Activated CD4-positive, alpha-beta T cell treated with anti-CD3 and anti-CD28 coated beads, Interleukin-2, amount 50 U/mL, for 16 hours (primary cell): ENCODE measurements at regions not wholly inside any gene's neighbourhood (a gene's known extent, or its start where the extent isn't known, plus 50 kb on each side); places are given as distances from the start of the nearest gene placed in this dataset.
"Not testable (repeated sequence)": the region's sequence is repeated elsewhere in the genome, so short reads cannot be mapped to it uniquely, and the experiment has no call there.

Experiments
- DNase-seq: peaks from one replicate; pipeline ENCODE4 v3.0.0-alpha.2; 2020

DNA sequence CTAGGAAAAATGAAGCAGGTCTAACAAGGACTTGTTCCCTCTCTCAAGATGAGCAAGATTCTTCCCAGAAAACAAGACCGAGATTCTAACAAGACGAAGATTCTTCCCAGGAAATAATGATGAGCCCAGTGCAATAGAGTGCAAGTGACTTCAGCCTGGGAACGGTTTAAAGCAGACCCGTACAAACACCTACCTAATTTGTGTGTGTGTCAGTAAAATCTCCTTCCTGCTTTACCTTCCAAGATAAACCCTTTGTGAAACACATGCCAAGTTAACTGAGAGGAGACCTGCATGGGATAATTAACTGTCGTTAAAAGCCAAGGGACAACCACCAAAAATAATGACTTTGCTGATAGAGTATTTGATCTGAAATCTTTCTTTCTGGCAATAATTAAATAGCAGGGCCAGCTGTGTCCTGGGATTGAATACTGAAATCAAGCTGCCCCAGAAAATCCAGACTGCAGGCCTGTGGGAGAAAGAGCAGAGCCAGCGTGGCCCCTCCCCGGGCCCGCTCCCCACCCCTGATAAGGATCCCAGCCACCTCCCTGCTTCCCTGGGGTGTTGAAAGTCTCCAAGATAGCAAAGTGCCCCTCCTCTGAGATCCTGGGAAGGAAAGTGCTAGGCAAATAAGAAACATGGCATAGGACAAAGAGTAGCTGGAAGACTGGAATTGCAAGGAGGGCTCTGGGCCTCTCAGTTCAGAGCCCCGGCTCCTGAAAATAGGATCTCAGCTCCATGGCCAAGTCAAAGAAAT is 145.5 kb downstream of the CYP26B1 start:
- DNase-seq, result no peak

DNA sequence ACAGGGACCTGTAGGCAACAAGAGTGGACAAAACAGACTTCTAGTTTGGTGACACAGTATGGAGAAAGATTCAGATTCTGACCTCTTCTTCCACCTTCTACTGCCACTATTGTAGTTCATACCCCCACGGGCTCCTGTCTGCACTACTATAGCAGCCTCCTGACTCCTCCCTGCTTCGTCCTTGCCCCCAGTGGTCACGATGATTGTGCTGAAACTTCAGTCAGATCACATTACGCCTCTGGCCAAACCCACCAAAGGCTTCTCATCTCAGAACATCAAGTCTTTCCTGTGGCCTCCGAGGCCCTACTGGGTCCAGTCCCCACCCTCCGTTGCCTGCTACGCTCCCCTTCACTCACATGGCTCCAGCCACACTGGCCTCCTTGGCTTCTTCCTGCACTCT is 147.6 kb downstream of the CYP26B1 start:
- no peak for DNase-seq

DNA sequence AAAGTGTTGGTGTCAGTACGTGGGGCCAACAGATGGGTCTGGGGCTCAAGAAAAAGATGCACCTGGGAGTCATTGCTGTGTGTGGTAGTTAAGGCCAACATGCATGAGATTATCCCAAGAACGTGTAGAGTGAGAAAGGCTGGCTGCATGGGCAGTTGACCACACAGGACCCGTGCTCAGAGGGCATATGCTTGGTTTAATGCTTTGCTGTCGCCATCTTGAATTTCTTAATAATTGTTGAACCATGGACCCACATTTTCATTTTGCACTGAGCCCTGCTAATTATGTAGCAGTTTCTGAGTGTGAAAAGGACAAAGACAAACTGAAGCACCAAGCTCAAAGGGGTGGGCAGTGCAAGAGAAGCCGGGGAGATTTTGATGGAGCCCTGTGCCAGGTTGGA is 148.1 kb downstream of the CYP26B1 start:
- DNase-seq, result no peak

DNA sequence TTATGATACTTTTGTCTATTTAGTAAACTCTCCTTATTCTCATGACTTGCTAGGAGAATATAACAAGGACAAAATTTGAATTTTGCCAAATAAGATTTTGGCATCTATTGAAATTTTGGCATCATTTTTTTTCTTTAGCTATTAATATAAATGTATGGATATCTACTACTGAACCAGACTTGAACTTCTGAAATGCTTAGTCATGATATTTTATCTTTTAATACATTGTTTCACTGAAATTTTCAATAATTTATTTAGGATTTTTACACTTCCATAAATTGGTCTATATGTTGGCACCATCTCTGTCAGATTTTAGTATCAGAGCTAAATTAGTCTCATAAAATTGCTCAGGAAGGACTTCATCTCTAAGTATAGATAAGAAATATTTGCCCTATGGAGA is 149.8 kb downstream of the CYP26B1 start:
- DNase-seq, result no peak

DNA sequence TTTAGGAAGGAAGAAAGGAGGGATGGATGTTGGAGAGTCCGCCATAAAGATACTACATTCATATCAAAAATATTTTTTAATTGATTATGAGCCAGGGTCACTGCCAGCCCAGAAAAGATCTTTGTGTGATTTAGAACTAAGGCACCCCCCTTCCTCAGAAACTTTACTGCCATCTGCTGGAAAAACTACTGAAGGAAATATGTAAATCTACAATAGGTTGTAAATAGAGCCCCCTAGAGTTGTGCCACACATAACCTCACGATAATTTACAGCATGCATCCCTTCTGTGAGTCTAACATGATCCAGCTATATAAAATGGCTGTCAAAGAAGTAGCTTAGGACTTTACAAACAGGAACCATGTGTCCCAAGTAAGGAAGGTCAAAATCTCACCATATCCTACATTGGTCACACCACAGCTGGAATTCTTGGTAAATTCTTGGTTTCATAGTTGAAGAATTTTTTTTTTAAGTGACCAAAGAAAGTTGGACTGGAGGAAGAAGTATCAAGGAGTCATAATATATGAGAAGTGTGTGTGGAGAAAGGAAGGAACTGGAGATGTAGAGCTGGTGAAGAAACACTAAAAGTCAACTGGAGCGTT is 152.5 kb downstream of the CYP26B1 start:
- DNase-seq, result no peak

DNA sequence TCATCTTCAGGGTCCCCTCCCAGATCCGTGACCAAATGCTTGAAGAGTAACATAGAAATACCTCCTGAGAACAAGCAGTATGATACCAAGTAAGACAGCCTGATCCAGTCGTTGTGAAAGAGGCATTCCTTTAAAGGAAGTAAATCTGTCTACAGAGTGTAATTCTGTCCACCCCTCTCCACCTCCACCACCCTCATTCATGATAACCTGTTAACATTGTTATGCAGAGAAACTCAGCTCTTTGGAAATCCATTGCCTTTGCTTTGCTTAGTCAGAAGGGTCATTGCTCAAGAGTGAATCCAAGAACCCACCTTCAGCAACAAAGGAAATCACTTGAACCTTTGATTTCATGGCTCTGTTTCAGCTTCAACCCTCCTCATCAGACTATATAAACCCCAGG is 155.6 kb downstream of the CYP26B1 start:
- no peak for DNase-seq

DNA sequence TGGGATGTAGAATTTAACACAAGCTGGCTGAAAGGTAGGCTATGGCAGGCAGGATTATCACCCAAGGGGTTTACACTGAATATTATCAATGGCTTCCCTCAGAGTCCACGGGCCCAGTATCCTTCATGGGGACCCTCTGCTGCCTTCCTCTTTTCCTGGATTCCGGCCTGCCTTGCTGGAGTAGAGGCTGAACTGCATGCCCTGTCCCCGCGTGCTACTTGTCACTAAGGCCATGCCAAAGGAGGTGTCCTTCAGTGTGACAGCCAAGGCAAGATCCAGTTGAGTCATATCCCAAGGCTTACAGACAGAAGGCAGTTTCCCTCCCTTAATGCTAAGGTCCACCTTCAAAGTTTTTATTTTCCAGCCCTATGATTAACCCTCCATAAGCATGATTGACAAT is 156.3 kb downstream of the CYP26B1 start:
- DNase-seq, result no peak

DNA sequence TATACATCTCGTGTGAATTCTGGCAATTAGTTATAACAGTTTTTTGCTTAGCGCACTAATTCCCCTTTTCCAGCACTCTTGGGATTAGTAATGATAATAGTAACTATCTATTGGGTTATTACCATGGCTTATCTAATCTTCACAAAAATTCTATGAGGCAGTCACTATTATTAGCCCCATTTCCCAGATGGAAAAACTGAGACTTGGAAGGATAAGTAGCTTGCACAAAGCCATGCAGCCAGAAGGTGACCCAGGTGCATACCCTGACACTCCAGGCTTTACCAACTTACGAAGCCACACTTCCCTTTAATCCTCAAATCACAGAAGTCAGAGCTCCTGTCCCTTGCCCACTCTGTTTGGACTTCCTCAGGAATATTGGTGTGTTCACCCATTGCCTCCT is 156.8 kb downstream of the CYP26B1 start:
- no peak for DNase-seq

DNA sequence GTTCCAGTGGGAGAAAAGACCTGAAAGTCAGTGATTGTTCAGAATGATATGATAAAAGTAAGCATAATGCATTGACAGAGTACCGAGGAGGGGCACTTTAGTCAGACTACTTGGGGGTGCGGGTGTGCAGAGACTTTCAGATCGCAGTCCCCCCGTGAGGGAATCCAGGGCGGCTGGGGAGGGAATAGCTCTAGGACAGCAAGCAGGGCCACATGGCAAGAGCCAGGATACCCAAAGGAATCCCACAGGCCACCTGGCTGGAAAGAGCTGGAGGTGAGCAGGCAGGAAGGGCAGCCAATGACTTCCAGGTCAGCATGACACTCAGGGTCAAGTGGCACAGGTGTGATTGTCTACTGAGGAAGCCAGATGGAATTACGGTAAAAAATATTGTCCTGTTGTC is 157.5 kb downstream of the CYP26B1 start:
- no peak for DNase-seq

DNA sequence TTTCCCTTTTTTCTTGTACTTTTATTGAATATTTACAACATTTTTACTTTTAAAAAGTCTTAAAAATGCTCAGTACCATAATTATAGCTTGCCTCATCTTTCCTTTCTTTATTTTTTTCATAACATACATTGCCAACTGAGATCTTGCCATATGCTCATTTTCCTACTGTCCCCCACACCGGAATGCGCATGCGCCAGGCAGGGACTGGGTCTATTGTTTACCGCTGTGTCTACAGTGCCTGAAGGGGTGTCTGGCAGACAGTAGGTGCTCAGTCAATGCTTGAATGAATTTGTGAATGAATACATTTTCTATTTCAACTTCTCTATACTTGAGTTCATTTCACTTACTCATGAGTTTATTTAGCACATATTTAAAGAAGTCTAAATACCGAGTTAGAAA is 158.0 kb downstream of the CYP26B1 start:
- no peak for DNase-seq

DNA sequence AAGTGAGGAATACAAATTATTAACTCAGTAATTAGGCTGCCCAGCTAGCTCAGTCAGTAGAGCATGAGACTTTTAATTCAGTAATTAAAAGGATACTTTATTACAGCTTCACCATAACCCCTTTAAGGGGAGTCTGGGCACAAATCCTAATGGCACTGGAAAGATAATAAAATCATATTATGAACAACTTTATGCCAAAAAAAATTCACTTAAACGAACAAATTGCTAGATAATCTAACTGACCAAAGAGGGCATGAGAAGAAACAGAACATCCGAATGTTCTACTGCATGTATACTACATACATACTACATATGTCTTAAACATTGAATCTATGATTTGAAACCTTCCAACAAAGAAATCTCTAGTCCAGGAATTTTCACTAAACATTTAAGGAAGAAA is 159.5 kb downstream of the CYP26B1 start:
- DNase-seq, result no peak

DNA sequence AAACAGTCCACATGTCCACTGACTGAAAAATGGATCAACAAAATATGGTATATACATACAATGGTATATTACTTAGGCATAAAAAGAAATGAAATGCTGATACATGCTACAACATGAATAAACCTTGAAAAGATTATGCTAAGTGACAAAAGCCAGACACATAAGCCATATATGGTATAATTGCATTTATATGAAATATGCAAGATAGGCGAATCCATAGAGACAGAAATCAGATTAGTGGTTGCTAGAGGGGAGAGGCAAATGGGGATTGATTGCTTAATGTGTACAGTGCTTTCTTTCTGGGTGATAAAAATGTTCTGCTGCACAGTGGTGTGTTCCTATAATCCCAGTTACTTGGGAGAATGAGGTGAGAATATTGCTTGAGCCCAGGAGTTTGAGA is 171.0 kb downstream of the CYP26B1 start:
- no peak for DNase-seq

DNA sequence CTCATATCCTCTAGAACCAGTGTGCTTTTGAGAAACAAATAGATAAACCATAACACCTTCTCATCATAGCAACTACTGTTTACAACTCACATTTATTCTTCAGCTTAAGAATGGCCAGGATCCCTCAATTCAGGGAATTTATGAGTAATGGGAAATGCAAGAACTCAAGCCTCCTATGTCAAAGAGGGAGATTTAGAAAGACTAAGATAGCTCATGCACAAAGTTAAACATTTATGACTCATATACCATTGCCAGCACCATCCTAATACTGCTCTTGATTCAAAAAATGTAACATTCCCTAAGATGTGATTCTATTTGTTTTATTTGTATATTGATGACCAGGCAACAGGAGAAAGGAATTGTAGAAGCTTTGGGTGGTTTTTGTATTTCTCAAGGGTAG is 172.8 kb downstream of the CYP26B1 start:
- DNase-seq, result no peak

DNA sequence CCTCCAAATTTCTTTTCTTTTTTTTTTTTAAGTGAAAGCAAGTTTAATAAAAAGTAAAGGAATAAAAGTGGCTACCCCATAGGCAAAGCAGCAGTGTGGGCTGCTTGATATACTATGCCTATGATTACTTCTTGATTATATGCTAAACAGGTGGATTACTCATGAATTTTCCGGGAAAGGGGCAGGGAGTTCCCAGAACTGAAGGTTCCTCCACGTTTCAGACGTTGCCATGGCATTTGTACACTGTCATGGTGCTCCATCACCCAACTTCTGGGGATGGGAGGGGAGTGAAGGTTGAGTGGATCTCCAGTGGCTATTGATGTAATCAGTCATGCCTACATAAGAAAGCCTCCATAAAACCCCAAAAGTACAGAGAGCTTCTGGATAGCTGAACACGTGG is 176.2 kb downstream of the CYP26B1 start:
- DNase-seq, result no peak

DNA sequence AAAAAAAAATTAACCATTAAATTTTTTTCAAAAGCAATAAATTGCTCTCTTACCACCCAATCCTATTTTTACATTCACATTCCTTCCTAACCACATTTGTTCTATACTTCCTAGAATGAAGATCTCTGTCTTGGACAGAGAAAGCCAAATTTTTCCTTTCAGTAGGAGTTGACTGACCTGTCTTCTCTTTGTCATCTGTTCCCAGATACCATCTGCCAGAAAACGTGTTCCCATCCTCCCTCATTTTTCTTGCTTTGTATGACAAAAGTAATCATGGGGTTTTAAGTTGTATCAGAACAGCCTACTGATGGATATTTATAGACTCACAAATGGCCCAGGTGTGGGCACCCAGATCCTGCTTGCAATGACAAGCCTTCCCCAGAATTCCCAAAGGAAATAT is 182.1 kb downstream of the CYP26B1 start:
- DNase-seq, result no peak

DNA sequence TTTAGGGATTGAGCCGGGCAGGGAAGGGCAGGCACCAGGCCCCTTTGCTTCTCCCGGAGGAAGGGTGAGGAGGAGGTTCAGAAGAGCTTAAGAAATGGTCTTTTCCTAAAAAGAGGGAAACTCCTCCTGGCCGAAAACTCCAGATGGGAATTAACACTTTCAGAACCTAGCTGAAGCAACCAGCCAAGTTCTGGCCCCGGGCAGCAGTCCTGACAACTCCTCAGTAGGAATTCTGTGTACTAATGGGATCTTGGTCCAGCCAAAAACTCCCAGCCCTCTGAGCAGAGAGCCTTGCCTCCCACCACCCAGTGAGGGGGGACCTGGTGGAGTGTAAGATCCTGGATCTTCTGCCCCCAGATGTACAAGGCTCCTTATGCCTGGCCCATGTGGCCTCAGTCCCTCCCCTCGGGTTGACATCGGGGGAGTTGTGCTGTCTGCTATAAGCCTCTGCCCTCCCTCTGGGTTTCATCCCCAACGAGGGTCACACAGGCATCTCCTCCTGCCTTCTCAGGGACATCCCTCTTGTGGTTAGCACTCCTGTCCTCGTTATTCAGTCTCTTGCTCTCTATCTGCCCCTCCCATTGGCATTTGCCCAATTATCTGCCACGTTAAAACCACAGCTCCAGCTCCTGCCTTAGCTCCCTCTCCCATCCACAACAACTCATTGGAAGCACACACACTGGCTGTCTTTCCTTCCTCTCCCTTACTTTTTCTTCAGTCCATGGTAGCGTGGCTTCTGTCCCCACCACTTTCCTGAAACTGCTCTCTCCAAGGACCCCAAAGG is 184.6 kb downstream of the CYP26B1 start:
- DNase-seq, result no peak

DNA sequence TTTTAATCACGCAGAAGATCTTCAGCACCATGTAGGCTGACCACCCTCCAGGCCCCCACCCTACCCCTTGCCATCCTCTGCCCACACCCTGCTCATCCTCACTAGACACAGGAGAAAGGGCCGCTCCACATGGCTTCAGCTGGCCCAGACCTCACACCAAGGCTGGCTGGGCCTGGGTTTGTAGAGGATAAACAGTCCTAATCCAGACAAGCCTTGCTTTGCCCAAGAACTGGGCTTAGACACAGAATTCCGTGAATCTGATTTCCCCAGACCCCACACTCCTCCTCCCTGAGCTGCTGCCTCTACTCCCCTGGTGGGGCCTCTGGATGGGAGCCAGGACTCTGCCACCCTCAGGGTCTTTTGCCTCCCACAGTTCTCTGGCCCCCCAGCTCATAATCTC is 185.3 kb downstream of the CYP26B1 start:
- DNase-seq, result no peak

DNA sequence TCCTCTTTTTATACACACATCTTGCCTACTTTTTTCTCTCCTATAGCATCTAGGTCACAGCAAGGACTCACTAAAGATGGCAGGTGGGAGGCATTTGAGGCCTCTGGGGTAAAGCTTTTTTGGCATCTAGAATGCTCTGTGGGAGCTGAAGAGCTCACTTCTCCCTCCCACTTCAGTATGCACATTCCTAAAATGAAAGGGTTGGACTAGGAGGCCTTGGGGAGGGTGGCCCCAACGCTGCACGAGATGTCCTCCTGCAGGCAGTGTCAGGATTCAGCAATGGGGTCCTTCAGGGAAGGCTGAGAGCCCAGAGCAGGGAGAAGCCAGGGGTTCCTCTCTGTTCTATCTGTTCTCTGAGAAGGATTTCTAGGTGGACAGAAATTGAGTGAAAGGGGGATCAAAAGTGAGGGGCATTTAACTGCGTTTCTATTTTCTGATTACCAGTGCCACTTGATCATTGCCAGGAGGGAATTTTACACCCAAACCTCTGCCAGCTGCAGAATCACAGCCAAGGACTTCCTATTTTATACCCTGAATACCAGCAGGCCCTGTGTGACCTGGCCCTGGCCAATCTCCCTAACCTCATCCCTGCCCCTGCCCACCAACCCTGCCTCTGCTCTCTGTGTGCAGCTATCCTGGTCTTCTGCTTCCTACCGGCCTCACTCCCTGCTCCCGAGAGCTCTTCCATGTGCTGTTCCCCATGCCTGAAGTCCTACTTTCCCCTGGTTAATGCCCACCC is 186.2 kb downstream of the CYP26B1 start:
- no peak for DNase-seq

DNA sequence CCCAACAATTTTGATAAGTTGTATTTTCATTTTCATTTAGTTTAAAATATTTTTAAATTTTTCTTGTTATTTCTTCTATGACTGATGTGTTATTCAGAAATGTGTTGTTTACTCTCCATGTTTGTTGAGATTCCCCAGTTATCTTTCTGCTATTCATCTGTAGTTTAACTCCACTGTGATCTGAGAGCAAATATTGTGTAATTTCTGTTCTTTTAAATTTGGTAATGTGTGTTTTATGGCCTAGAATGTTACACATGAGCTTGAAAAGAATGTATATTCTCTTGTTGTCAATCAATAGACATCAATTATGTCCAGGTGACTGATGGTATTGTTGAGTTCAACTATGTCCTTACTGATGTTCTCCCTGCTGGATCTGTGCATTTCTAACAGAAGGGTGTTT is 188.2 kb downstream of the CYP26B1 start:
- no peak for DNase-seq

DNA sequence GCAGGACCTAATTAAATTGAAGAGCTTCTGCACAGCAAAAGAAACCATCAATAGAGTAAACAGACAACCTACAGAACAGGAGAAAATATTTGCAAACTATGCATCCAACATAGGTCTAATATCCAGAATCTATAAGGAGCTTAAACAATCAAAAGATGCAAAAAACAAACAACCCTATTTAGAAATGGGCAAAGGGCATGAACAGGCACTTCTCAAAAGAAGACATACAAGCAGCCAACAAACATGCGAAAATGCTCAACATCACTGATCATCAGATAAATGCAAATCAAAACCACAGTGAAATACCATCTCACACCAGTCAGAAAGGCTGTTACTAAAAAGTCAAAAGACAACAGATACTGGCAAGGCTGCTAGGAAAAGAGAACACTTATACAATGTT is 189.2 kb downstream of the CYP26B1 start:
- not testable (repeated sequence) for DNase-seq

DNA sequence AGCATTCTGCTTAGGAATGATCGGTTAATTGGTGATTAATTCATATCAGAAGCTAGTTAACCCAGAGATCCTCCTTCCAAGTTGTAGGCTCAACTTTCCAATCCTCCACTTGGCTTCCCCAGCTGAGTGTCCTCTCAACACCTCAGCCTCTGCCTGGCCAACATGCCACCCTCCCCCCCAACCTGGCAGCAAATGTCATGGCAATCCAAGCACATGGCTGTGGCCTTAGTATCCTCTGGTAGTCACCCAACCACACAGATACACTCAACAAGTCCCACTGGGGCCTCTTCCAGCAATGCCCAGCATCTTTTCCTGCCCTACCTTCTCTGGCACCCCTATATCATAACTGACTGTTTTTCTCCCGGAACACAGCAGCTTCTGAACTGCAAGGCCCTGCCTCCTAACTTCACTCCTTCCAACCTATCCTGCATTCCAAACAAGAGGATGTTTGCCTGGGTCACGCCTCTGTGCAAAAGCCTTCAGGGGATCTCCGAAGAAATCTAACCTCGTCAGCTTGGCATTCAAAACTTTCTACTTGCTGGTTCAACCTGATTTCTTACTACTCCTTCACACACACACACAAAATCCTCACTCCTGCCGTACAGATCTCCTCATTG is 195.0 kb downstream of the CYP26B1 start:
- no peak for DNase-seq

DNA sequence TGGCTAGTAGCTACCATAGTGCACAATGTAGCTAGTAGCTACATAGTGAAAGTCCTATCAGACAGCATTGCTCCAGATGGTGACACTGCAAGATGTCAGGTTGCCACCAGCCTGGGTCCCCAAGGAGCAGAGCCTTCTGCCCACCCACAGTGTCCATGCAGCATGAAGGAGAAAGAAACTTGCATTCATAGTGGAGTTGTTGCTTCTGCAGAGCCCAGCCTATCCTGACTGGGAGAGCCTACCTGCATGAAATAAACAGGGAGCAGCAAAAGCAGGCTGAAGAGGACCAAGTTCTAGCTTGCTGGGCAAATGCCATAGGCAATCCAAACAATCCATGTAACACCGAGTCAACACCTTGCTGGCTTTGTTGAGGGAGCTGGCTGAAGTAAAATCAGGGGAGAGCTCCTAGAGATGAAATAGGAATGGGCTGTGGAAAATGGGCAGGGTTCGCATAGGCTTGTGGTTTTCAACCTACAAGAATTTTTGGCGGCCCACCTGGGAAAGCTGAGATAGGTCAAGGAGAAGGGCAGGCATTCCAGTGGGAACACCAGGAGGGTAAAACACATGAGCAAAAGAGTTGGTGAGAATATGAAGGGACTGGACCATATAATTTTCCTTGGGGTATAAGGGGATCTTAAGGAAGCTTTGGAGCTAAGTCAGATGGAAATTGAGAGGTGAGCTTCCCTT is 195.8 kb downstream of the CYP26B1 start:
- no peak for DNase-seq

DNA sequence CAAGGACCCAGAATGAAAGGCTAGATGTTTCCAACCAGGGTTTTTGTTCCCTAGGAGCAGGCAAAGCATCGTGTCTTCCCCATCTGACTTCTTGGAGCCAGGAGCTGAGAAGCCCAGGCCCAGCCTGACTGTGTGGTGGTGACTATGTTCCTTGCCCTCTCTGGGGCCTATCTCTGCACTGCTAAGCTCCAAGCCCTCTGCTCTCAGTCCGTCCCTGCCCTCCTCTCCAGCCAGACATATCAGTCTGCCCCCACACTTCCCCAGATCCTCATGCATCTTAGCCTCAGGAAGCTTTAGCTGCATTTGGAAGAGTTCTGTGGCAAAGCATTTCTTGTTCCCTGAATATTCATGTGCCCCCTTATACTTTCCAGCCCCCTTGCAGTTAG is 196.6 kb downstream of the CYP26B1 start:
- DNase-seq, result no peak
